ENCODE measurements at regions not wholly inside any gene's neighbourhood (a gene's known extent, or its start where the extent isn't known, plus 50 kb on each side); places are given as distances from the start of the nearest gene placed in this dataset.
"Not testable (repeated sequence)": the region's sequence is repeated elsewhere in the genome, so short reads cannot be mapped to it uniquely, and the experiment has no call there.

DNA sequence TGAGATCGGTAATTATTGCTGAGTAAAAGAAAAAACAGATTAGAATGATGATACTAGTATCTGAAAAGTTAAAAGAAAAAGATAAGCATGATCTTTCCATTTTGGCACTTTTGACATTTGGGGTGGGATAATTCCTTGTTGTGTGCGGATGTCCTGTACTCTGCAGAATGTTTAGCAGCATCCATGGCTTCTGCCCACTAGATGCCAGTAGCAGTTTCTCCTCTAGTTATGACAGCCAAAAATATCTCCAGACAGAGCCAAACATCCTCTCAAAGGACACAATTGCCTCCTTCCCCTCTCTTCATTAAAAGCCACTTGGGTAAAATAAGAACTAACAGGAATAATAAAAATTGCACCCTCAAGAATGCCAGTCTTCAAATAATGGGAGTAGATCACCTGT is 468.8 kb upstream of the GRM7 start:
- DNase-seq: no peak

DNA sequence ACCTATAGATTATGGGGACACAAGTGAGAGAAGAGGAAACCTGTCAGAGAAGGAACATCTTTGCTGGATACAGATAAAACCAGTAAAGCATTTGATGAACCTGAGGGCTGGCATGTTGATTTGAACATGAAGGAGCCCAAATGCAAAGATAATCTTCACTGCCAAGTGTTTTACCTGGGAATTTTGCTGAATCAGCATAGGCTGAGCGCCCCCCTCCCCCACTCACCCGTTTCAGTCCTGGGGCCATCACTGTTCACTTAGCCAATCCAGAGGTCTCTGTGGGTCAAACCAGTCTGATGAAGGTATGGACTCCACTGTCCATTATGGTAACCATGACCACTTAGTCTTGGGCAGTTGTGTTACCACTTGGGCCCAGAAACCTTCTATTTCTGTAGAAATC is 466.0 kb upstream of the GRM7 start:
- no peak for DNase-seq

DNA sequence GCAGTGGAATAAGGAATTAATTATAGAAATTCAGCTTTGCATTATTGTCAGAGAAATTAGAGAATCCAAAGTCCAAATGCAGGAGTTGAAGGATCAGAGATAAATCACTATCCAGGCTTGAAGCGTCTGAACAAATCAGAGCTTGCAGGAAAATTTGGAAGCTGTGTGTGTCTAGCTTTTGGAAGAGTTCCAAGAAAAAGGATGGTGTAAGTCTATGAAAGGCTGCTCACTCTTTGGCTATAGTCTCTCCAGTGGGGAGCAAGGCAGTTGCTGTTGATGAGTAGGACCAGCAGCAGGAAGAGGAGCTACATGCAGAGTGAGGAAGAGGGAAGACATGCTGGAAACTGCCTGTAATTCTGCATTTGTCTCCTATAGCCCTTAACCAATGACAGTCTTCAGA is 464.3 kb upstream of the GRM7 start:
- peak; percentile 4 for DNase-seq

GRCh38 chr3:6402666-6403065 is 458.2 kb upstream of the GRM7 start:
- DNase-seq: not testable (repeated sequence)

DNA sequence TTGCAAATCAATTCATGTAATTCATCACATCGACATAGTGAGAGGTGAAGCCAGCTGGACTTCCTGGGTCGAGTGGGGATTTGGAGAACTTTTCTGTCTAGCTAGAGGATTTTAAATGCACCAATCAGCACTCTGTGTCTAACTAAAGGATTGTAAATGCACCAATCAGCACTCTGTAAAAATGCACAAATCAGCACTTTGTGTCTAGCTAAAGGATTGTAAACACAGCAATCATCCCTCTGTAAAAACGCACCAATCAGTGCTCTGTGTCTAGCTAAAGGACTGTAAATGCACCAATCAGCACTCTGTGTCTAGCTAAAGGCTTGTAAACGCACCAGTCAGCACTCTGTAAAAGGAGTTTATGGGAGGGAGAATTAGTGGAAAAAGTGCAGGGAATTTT is 454.0 kb upstream of the GRM7 start:
- not testable (repeated sequence) for DNase-seq

- no peak for DNase-seq
Observed at GRCh38 chr3:6416049-6416661, 444.8 kb upstream of the GRM7 start.

DNA sequence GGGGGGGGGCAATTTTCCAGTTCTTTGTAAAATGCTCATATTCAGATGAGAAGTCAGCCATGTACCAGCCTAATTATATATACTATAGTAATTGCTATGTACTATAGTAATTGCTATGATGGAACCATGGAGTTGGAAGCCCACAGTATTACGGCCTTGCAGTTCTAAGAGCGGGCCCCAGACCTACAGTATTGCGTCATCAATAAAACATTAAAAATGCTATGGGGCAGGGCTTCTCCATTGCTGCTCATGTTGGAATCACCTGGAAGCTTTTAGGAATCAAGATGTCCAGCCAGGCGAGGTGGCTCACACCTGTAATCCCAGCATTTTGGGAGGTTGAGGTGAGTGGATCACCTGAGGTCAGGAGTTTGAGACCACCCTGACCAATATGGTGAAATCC is 443.7 kb upstream of the GRM7 start:
- no peak for DNase-seq

DNA sequence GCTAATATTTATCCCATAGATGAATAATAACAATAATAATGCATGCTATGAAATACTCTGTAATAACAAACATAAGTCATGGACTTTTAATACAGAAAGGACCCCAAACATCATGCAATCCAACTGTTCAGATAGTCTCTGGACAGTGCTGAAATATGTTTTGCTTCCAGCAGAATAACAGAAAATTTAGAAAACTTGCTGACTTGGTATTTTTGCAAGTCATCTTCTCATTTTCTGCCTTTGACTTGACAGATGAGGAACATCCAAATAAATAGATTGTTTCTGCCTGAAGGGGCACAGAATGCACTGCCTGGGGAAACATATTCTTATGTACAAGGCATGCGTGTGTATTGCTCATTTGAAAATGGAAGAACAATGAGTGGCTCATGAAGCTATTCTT is 442.4 kb upstream of the GRM7 start:
- DNase-seq: no peak

DNA sequence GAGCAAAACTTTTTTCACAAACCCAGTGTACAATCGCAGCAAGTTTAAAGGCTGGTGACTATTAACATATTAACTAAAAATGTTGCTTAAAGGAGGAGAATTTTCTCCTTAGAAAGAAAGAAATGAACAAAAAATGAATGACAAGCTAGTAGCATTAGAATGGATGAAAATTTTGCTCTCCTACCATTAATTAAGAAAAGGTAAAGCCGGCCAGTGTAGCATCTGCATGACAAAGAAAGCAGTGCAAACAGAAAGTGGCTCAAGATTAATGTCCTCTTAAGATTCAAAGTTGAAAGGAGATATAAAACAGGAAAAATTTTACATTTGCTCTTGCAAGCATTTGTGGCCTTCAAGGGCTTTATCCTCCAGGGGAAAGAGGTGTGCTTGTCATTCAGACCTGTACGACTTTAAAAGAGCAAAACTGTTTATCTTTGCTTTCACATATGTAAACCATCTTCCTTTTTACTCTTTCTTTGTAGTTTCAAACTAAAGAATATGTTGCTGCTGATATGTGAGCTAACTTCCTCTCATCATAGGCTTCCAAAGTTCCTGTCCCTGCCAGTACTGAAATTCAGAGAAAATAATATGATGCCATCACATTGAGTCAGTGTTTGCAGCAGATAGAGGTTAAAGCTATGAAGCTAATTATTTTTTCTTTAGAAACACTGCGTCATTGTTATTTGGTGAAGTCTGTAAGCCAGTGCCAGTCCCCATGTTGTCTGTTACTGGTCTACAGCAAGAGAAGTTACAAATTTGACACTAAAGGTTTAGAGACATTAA is 439.1 kb upstream of the GRM7 start:
- no peak for DNase-seq

DNA sequence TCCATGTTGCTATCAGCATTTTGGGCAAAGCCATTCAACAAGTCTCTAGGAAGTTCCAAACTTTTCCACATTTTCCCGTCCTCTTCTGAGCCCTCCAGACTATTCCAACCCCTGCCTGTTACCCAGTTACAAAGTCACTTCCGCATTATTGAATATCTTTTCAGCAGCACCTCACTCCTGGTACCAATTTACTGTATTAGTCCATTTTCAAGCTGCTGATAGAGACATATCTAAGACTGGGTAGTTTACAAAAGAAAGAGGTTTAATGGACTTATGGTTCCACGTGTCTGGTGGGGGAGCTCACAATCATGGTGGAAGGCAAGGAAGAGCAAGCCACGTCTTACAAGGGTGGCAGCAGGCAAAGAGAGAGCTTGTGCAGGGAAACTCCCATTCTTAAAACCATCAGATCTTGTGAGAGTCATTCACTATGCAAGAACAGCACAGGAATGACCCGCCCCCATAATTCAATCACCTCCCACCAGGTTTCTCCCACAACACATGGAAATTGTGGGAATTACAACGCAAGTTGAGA is 435.6 kb upstream of the GRM7 start:
- DNase-seq: no peak

- not testable (repeated sequence) for DNase-seq
Observed at GRCh38 chr3:6428276-6428675, 432.6 kb upstream of the GRM7 start.

GRCh38 chr3:6435951-6436350 is 425.0 kb upstream of the GRM7 start:
- DNase-seq: no peak

- DNase-seq: no peak
Observed at GRCh38 chr3:6437631-6438030, 423.3 kb upstream of the GRM7 start.

GRCh38 chr3:6438031-6438430 is 422.9 kb upstream of the GRM7 start:
- DNase-seq: no peak

GRCh38 chr3:6439226-6439625 is 421.7 kb upstream of the GRM7 start:
- no peak for DNase-seq

GRCh38 chr3:6439824-6440223 is 421.1 kb upstream of the GRM7 start:
- no peak for DNase-seq

- DNase-seq: no peak
Observed at GRCh38 chr3:6444888-6445658, 415.8 kb upstream of the GRM7 start.

GRCh38 chr3:6447166-6447801 is 413.6 kb upstream of the GRM7 start:
- no peak for DNase-seq

DNA sequence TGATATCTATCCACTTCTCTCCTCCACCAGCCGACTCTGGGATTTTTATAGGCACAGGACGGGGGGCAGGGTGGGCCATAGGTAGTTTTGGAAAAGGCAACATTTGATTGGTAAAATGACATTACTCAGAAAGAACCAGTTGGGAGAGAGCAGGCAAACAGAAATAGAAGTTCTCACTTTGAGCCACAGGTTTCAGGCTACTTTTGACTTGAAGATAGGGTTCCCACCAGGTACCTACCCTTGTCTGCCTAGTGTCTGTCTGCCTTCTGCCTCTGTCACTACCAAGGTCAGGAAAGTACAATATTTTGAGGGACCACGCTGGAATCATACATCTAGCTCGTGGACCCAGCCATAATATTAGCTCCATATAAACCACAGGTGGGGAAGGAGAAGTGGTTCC is 412.9 kb upstream of the GRM7 start:
- DNase-seq: no peak

DNA sequence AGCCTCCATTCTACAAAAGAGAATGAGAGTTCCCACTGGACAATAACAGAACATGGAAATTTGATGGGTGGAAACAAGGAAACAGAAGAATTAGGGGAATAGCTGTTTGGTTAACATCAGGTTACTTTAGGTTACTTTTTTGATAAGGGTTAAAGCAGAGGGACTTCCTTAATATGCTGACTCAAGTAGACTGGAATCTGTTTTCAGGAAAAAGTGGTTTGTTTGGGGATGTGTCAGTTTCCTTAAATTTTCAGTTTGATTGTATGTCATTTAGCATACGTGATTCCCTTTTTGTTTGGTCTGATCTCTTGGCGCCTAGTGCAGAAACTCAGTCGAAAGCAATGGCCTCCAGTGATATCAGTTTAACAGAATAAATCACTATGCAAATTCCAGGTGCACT is 411.8 kb upstream of the GRM7 start:
- DNase-seq: no peak

GRCh38 chr3:6452974-6453373 is 407.9 kb upstream of the GRM7 start:
- no peak for DNase-seq

DNA sequence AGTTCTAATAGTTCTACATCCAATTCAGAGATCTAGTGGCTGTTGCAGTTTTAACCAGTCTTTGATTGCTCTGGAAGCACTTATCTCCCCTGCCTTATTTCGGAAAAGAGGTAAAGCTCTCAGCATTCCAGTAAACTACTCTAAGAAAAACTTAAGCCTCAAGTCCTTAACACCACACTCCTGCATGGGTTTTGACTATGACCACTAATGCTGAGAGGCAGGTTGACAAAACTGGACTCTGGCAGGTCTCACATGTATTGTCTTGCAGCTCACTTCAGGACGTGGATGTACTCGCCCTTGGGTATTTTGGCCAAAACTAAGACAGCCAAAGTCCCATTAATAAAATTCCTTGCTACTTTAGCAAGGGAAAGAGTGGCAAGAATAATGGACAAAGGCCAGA is 405.9 kb upstream of the GRM7 start:
- DNase-seq: no peak

GRCh38 chr3:6467186-6467585 is 393.7 kb upstream of the GRM7 start:
- DNase-seq: no peak
